Prostate gland (tissue), 2 donors: ENCODE measurements at regions not wholly inside any gene's neighbourhood (a gene's known extent, or its start where the extent isn't known, plus 50 kb on each side); places are given as distances from the start of the nearest gene placed in this dataset.

ENCODE experiments used
- POLR2A ChIP-seq: fragments of 450-650 bp; IDR thresholded peaks from one replicate; pipeline ENCODE4 v1.6.1; 2016; ENCODE audit warnings: antibody characterized with exemption, mild to moderate bottlenecking
- TF ChIP-seq, protein P1 (sequence below), 4 experiments: fragments of 200-600 bp in 2 of 4; fragments of 450-650 bp in 2 of 4; sonication (generic) in 2 of 4; IDR thresholded peaks; 1 replicate in 3 of 4; 2 replicates in 1 of 4; pipeline ENCODE4 v1.5.1; 2016 to 2019; ENCODE audit warnings: antibody characterized with exemption in 4 of 4, mild to moderate bottlenecking in 2 of 4, moderate library complexity in 2 of 4

DNA sequence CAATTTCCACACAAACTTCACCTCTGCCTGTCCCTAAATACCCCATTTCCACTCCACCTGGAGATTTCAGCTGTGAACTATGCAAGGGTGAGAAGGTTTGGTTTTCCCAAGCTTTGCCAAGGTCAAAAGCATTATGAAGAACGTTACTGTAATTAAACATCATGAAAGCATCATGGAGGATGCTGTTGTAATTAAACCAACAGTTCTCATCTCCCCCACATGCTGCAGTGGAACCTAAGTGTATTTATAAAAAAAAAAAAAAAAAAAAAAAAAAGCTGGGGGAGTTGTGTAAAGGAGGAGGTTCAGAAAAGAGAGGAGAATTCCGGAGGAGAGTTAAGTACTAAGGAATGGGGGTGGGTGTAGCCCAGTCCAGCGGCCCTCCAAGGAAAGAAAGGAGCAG lies 474.9 kb upstream of the JARID2 start:
- TF ChIP-seq POLR2A = no peak
- TF ChIP-seq, protein P1, sequence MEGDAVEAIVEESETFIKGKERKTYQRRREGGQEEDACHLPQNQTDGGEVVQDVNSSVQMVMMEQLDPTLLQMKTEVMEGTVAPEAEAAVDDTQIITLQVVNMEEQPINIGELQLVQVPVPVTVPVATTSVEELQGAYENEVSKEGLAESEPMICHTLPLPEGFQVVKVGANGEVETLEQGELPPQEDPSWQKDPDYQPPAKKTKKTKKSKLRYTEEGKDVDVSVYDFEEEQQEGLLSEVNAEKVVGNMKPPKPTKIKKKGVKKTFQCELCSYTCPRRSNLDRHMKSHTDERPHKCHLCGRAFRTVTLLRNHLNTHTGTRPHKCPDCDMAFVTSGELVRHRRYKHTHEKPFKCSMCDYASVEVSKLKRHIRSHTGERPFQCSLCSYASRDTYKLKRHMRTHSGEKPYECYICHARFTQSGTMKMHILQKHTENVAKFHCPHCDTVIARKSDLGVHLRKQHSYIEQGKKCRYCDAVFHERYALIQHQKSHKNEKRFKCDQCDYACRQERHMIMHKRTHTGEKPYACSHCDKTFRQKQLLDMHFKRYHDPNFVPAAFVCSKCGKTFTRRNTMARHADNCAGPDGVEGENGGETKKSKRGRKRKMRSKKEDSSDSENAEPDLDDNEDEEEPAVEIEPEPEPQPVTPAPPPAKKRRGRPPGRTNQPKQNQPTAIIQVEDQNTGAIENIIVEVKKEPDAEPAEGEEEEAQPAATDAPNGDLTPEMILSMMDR (IDR thresholded peaks at IDR 0.05) = no peak
